ENCODE measurements at regions not wholly inside any gene's neighbourhood (a gene's known extent, or its start where the extent isn't known, plus 50 kb on each side); places are given as distances from the start of the nearest gene placed in this dataset.
A peak's percentile ranks its signal among the peaks of the same experiment; 100 is the strongest.

GRCh38 chr2:9156483-9156882, 50.1 kb upstream of the ASAP2 start:
- DNase-seq (ENCODE audit: low read depth): no peak
- no peak overlapping the region for H3K4me3 ChIP-seq (ENCODE audit: low read depth, low read length)

- H3K4me3 ChIP-seq (ENCODE audit: low read depth, low read length): no peak overlapping the region
- no peak for DNase-seq (ENCODE audit: low read depth)
These were observed 52.6 kb upstream of the ASAP2 start for GRCh38 chr2:9154061-9154460.

GRCh38 chr2:9153643-9153980, 53.0 kb upstream of the ASAP2 start:
- DNase-seq (ENCODE audit: low read depth): no peak
- H3K4me3 ChIP-seq (ENCODE audit: low read depth, low read length): no peak overlapping the region

GRCh38 chr2:9152975-9153642, 53.5 kb upstream of the ASAP2 start:
- no peak overlapping the region for H3K4me3 ChIP-seq (ENCODE audit: low read depth, low read length)

GRCh38 chr2:9150906-9151305, 55.7 kb upstream of the ASAP2 start:
- no peak for DNase-seq (ENCODE audit: low read depth)

More at GRCh38 chr2:9152975-9153642, 53.5 kb upstream of the ASAP2 start:
- DNase-seq (ENCODE audit: low read depth): no peak

GRCh38 chr2:9150568-9150900, 56.1 kb upstream of the ASAP2 start:
- no peak overlapping the region for H3K4me3 ChIP-seq (ENCODE audit: low read depth, low read length)
- DNase-seq (ENCODE audit: low read depth): no peak

More at GRCh38 chr2:9150906-9151305, 55.7 kb upstream of the ASAP2 start:
- H3K4me3 ChIP-seq (ENCODE audit: low read depth, low read length): no peak overlapping the region

- H3K4me3 ChIP-seq (ENCODE audit: low read depth, low read length): no peak overlapping the region
- DNase-seq (ENCODE audit: low read depth): no peak
These were observed 56.7 kb upstream of the ASAP2 start for GRCh38 chr2:9149726-9150567.

GRCh38 chr2:9149388-9149660, 57.3 kb upstream of the ASAP2 start:
- no peak overlapping the region for H3K4me3 ChIP-seq (ENCODE audit: low read depth, low read length)
- DNase-seq (ENCODE audit: low read depth): no peak

GRCh38 chr2:9146646-9147045, 60.0 kb upstream of the ASAP2 start:
- no peak overlapping the region for H3K4me3 ChIP-seq (ENCODE audit: low read depth, low read length)
- DNase-seq (ENCODE audit: low read depth): no peak

- H3K4me3 ChIP-seq (ENCODE audit: low read depth, low read length): no peak overlapping the region
- no peak for DNase-seq (ENCODE audit: low read depth)
These were observed 60.7 kb upstream of the ASAP2 start for GRCh38 chr2:9145752-9146430.

- peak; percentile 36 for DNase-seq (ENCODE audit: low read depth)
These were observed 61.4 kb upstream of the ASAP2 start for GRCh38 chr2:9145109-9145751.

GRCh38 chr2:9144617-9145016, 62.0 kb upstream of the ASAP2 start:
- H3K4me3 ChIP-seq (ENCODE audit: low read depth, low read length): no peak overlapping the region
- no peak for DNase-seq (ENCODE audit: low read depth)

More at GRCh38 chr2:9145109-9145751, 61.4 kb upstream of the ASAP2 start:
- no peak overlapping the region for H3K4me3 ChIP-seq (ENCODE audit: low read depth, low read length)

GRCh38 chr2:9144046-9144445, 62.6 kb upstream of the ASAP2 start:
- no peak for DNase-seq (ENCODE audit: low read depth)
- no peak overlapping the region for H3K4me3 ChIP-seq (ENCODE audit: low read depth, low read length)

GRCh38 chr2:9143264-9143815, 63.3 kb upstream of the ASAP2 start:
- no peak overlapping the region for H3K4me3 ChIP-seq (ENCODE audit: low read depth, low read length)

GRCh38 chr2:9142551-9143263, 63.9 kb upstream of the ASAP2 start:
- peak overlapping the region; percentile 17 for H3K4me3 ChIP-seq (ENCODE audit: low read depth, low read length)
- peak; percentile 52 for DNase-seq (ENCODE audit: low read depth)

More at GRCh38 chr2:9143264-9143815, 63.3 kb upstream of the ASAP2 start:
- no peak for DNase-seq (ENCODE audit: low read depth)

GRCh38 chr2:9141706-9142460, 64.7 kb upstream of the ASAP2 start:
- H3K4me3 ChIP-seq (ENCODE audit: low read depth, low read length): no peak overlapping the region
- no peak for DNase-seq (ENCODE audit: low read depth)

- no peak overlapping the region for H3K4me3 ChIP-seq (ENCODE audit: low read depth, low read length)
- DNase-seq (ENCODE audit: low read depth): no peak
These were observed 65.4 kb upstream of the ASAP2 start for GRCh38 chr2:9141091-9141667.

- no peak for DNase-seq (ENCODE audit: low read depth)
- H3K4me3 ChIP-seq (ENCODE audit: low read depth, low read length): no peak overlapping the region
These were observed 66.0 kb upstream of the ASAP2 start for GRCh38 chr2:9140645-9141044.

All from skeletal muscle cell (primary cell).